ENCODE measurements at regions not wholly inside any gene's neighbourhood (a gene's known extent, or its start where the extent isn't known, plus 50 kb on each side); places are given as distances from the start of the nearest gene placed in this dataset.
"Not testable (repeated sequence)": the region's sequence is repeated elsewhere in the genome, so short reads cannot be mapped to it uniquely, and the experiment has no call there.

GRCh38 chr4:187685247-187685646, 310.3 kb upstream of the ZFP42 start:
- POLR2A ChIA-PET = no interaction called here
- no peak for ATAC-seq

GRCh38 chr4:187687697-187688096, 307.9 kb upstream of the ZFP42 start:
- POLR2A ChIA-PET = no interaction called here
- no peaks in the 10 kb centered on the region for H3K27me3 Mint-ChIP-seq
- peaks cover 0 to 19% (median 6%) of the 10 kb centered on the region in 9 donors for H3K9me3 Mint-ChIP-seq
- no peaks in the 10 kb centered on the region for H3K4me1 Mint-ChIP-seq
- ATAC-seq = no peak
- no peak for DNase-seq
- H3K27ac Mint-ChIP-seq = no peak overlapping the region
- no peak overlapping the region for H3K4me3 Mint-ChIP-seq
- H3K36me3 Mint-ChIP-seq = no peaks in the 10 kb centered on the region

More at GRCh38 chr4:187685247-187685646, 310.3 kb upstream of the ZFP42 start:
- H3K9me3 Mint-ChIP-seq = peaks cover 0 to 19% (median 9%) of the 10 kb centered on the region in 9 donors
- H3K4me1 Mint-ChIP-seq = no peaks in the 10 kb centered on the region
- no peak overlapping the region for H3K4me3 Mint-ChIP-seq
- H3K27me3 Mint-ChIP-seq = no peaks in the 10 kb centered on the region
- DNase-seq = no peak
- no peak overlapping the region for H3K27ac Mint-ChIP-seq
- H3K36me3 Mint-ChIP-seq = no peaks in the 10 kb centered on the region

GRCh38 chr4:187692626-187693025, 302.9 kb upstream of the ZFP42 start:
- H3K36me3 Mint-ChIP-seq = no peaks in the 10 kb centered on the region
- POLR2A ChIA-PET = no interaction called here
- H3K27ac Mint-ChIP-seq = no peak overlapping the region
- H3K4me1 Mint-ChIP-seq = no peaks in the 10 kb centered on the region
- no peaks in the 10 kb centered on the region for H3K27me3 Mint-ChIP-seq
- H3K4me3 Mint-ChIP-seq = no peak overlapping the region
- no peak for DNase-seq
- no peak for ATAC-seq
- H3K9me3 Mint-ChIP-seq = peaks cover 0 to 17% (median 9%) of the 10 kb centered on the region in 9 donors

- H3K4me1 Mint-ChIP-seq, DNase-seq, ATAC-seq, H3K4me3 Mint-ChIP-seq, H3K27ac Mint-ChIP-seq, H3K36me3 Mint-ChIP-seq, POLR2A ChIA-PET, H3K27me3 Mint-ChIP-seq: not testable (repeated sequence)
- peaks cover 0 to 21% (median 5%) of the 10 kb centered on the region in 9 donors for H3K9me3 Mint-ChIP-seq
Observed at GRCh38 chr4:187695531-187695930, 300.0 kb upstream of the ZFP42 start.

GRCh38 chr4:187711586-187711985, 284.0 kb upstream of the ZFP42 start:
- peaks cover 0 to 10% (median 2%) of the 10 kb centered on the region in 3 donors for H3K36me3 Mint-ChIP-seq
- POLR2A ChIA-PET = no interaction called here
- H3K9me3 Mint-ChIP-seq = peaks cover 16 to 53% (median 31%) of the 10 kb centered on the region in 9 donors
- no peak overlapping the region for H3K27ac Mint-ChIP-seq
- H3K4me1 Mint-ChIP-seq = no peaks in the 10 kb centered on the region
- DNase-seq (no peak), ATAC-seq (no peak)
- no peak overlapping the region for H3K4me3 Mint-ChIP-seq
- H3K27me3 Mint-ChIP-seq = no peaks in the 10 kb centered on the region

- H3K9me3 Mint-ChIP-seq = peaks cover 6 to 31% (median 13%) of the 10 kb centered on the region in 9 donors
- ATAC-seq (no peak), DNase-seq (no peak)
- POLR2A ChIA-PET = interaction anchor here (0.5 kb wide), 1 partner anchor 1686 kb away, joined by 4 read pairs; no protein-coding TSS in a partner anchor
- no peaks in the 10 kb centered on the region for H3K27me3 Mint-ChIP-seq
- H3K27ac Mint-ChIP-seq = no peak overlapping the region
- H3K4me3 Mint-ChIP-seq = no peak overlapping the region
- H3K36me3 Mint-ChIP-seq = no peaks in the 10 kb centered on the region
- no peaks in the 10 kb centered on the region for H3K4me1 Mint-ChIP-seq
Observed at GRCh38 chr4:187714957-187715356, 280.6 kb upstream of the ZFP42 start.

GRCh38 chr4:187715466-187715865, 280.1 kb upstream of the ZFP42 start:
- no peaks in the 10 kb centered on the region for H3K36me3 Mint-ChIP-seq
- DNase-seq (no peak), ATAC-seq (no peak)
- peaks cover 4 to 30% (median 10%) of the 10 kb centered on the region in 9 donors for H3K9me3 Mint-ChIP-seq
- no peak overlapping the region for H3K27ac Mint-ChIP-seq
- POLR2A ChIA-PET = no interaction called here
- H3K27me3 Mint-ChIP-seq = no peaks in the 10 kb centered on the region
- H3K4me3 Mint-ChIP-seq = no peak overlapping the region
- H3K4me1 Mint-ChIP-seq = no peaks in the 10 kb centered on the region

GRCh38 chr4:187724456-187724855, 271.1 kb upstream of the ZFP42 start:
- no peaks in the 10 kb centered on the region for H3K36me3 Mint-ChIP-seq
- DNase-seq (no peak), ATAC-seq (no peak)
- no peaks in the 10 kb centered on the region for H3K27me3 Mint-ChIP-seq
- H3K9me3 Mint-ChIP-seq = peaks cover 0 to 16% (median 7%) of the 10 kb centered on the region in 9 donors
- H3K4me1 Mint-ChIP-seq = no peaks in the 10 kb centered on the region
- POLR2A ChIA-PET = no interaction called here
- H3K4me3 Mint-ChIP-seq = no peak overlapping the region
- no peak overlapping the region for H3K27ac Mint-ChIP-seq

- Mint-ChIP-seq H3K4me1 (no peaks in the 10 kb centered on the region), H3K4me3 (no peak overlapping the region), H3K9me3 (peaks cover 0 to 34% (median 9%) of the 10 kb centered on the region in 9 donors), H3K36me3 (peaks cover 0 to 9% (median 0%) of the 10 kb centered on the region in 3 donors), H3K27me3 (no peaks in the 10 kb centered on the region), H3K27ac (no peak overlapping the region)
- ATAC-seq = no peak
- POLR2A ChIA-PET = no interaction called here
- DNase-seq = no peak
Observed at GRCh38 chr4:187726485-187726884, 269.1 kb upstream of the ZFP42 start.

- no peak overlapping the region for H3K27ac Mint-ChIP-seq
- POLR2A ChIA-PET = no interaction called here
- no peak for ATAC-seq
Observed at GRCh38 chr4:187732524-187732923, 263.0 kb upstream of the ZFP42 start.

GRCh38 chr4:187739771-187740170, 255.8 kb upstream of the ZFP42 start:
- POLR2A ChIA-PET = no interaction called here
- H3K27ac Mint-ChIP-seq = no peak overlapping the region
- peaks cover 22 to 64% (median 29%) of the 10 kb centered on the region in 9 donors for H3K9me3 Mint-ChIP-seq
- H3K4me3 Mint-ChIP-seq = no peak overlapping the region
- ATAC-seq = no peak
- H3K36me3 Mint-ChIP-seq = peaks cover 0 to 7% (median 0%) of the 10 kb centered on the region in 3 donors
- H3K27me3 Mint-ChIP-seq = no peaks in the 10 kb centered on the region
- no peaks in the 10 kb centered on the region for H3K4me1 Mint-ChIP-seq
- no peak for DNase-seq

More at GRCh38 chr4:187732524-187732923, 263.0 kb upstream of the ZFP42 start:
- Mint-ChIP-seq H3K4me1 (peaks cover 0 to 2% (median 0%) of the 10 kb centered on the region in 4 donors), H3K27me3 (no peaks in the 10 kb centered on the region), H3K9me3 (peaks cover 4 to 58% (median 31%) of the 10 kb centered on the region in 9 donors), H3K36me3 (peaks cover 0 to 21% (median 0%) of the 10 kb centered on the region in 3 donors), H3K4me3 (no peak overlapping the region)
- no peak for DNase-seq

GRCh38 chr4:187744911-187745310, 250.7 kb upstream of the ZFP42 start:
- Mint-ChIP-seq H3K4me1 (no peaks in the 10 kb centered on the region), H3K27ac (no peak overlapping the region), H3K27me3 (no peaks in the 10 kb centered on the region), H3K4me3 (no peak overlapping the region), H3K36me3 (no peaks in the 10 kb centered on the region), H3K9me3 (peaks cover 9 to 52% (median 28%) of the 10 kb centered on the region in 9 donors)
- no peak for ATAC-seq
- POLR2A ChIA-PET = no interaction called here
- no peak for DNase-seq

- ATAC-seq, POLR2A ChIA-PET, H3K4me1 Mint-ChIP-seq, H3K27me3 Mint-ChIP-seq, H3K4me3 Mint-ChIP-seq, H3K36me3 Mint-ChIP-seq, DNase-seq, H3K27ac Mint-ChIP-seq: not testable (repeated sequence)
- H3K9me3 Mint-ChIP-seq = peaks cover 7 to 43% (median 19%) of the 10 kb centered on the region in 9 donors
Observed at GRCh38 chr4:187750652-187751051, 244.9 kb upstream of the ZFP42 start.

GRCh38 chr4:187767158-187767557, 228.4 kb upstream of the ZFP42 start:
- H3K27ac Mint-ChIP-seq = no peak overlapping the region
- H3K27me3 Mint-ChIP-seq = no peaks in the 10 kb centered on the region
- no peak overlapping the region for H3K4me3 Mint-ChIP-seq
- ATAC-seq (no peak), DNase-seq (no peak)
- no peaks in the 10 kb centered on the region for H3K36me3 Mint-ChIP-seq
- POLR2A ChIA-PET = no interaction called here
- H3K9me3 Mint-ChIP-seq = peaks cover 0 to 21% (median 11%) of the 10 kb centered on the region in 9 donors
- no peaks in the 10 kb centered on the region for H3K4me1 Mint-ChIP-seq
